C4-2B (cell line): ENCODE measurements at regions not wholly inside any gene's neighbourhood (a gene's known extent, or its start where the extent isn't known, plus 50 kb on each side); places are given as distances from the start of the nearest gene placed in this dataset.

Source experiments
- H3K27ac ChIP-seq: fragments of 450-650 bp; 2 replicates; pipeline ENCODE4 v1.5.1; 2017
- ZFX ChIP-seq: fragments of 450-650 bp; IDR thresholded peaks from 2 replicates; pipeline ENCODE4 v1.6.1; 2017
- TF ChIP-seq, protein P1 (sequence below): fragments of 450-650 bp; conservative IDR thresholded peaks from 2 replicates; pipeline ENCODE4 v1.5.1; 2017; ENCODE audit warnings: mild to moderate bottlenecking

DNA sequence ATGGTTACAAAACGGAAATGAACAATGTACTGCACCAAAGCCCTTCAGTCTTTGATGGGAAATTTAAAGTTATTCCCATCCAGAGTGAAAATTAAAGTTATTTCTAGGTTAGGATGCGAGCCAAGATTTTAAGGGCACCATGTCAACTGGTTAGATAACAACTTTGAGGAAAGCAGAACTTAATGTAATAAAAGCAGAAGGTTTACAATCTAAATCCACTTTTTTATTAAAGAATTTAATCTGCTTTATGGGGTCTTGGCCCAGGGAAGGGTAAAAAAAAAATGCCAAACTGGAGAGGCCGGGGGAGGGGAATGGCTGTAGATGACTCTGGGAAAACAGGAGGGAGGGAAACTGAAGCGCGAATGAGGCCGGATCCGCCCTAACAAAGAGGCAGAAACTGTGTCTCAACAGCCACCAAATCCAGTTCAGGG, 108.2 kb upstream of the ATF7IP start:
- H3K27ac ChIP-seq: peak overlapping the region; percentile 61
- TF ChIP-seq ZFX: no peak
- TF ChIP-seq, protein P1, sequence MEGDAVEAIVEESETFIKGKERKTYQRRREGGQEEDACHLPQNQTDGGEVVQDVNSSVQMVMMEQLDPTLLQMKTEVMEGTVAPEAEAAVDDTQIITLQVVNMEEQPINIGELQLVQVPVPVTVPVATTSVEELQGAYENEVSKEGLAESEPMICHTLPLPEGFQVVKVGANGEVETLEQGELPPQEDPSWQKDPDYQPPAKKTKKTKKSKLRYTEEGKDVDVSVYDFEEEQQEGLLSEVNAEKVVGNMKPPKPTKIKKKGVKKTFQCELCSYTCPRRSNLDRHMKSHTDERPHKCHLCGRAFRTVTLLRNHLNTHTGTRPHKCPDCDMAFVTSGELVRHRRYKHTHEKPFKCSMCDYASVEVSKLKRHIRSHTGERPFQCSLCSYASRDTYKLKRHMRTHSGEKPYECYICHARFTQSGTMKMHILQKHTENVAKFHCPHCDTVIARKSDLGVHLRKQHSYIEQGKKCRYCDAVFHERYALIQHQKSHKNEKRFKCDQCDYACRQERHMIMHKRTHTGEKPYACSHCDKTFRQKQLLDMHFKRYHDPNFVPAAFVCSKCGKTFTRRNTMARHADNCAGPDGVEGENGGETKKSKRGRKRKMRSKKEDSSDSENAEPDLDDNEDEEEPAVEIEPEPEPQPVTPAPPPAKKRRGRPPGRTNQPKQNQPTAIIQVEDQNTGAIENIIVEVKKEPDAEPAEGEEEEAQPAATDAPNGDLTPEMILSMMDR: no peak

DNA sequence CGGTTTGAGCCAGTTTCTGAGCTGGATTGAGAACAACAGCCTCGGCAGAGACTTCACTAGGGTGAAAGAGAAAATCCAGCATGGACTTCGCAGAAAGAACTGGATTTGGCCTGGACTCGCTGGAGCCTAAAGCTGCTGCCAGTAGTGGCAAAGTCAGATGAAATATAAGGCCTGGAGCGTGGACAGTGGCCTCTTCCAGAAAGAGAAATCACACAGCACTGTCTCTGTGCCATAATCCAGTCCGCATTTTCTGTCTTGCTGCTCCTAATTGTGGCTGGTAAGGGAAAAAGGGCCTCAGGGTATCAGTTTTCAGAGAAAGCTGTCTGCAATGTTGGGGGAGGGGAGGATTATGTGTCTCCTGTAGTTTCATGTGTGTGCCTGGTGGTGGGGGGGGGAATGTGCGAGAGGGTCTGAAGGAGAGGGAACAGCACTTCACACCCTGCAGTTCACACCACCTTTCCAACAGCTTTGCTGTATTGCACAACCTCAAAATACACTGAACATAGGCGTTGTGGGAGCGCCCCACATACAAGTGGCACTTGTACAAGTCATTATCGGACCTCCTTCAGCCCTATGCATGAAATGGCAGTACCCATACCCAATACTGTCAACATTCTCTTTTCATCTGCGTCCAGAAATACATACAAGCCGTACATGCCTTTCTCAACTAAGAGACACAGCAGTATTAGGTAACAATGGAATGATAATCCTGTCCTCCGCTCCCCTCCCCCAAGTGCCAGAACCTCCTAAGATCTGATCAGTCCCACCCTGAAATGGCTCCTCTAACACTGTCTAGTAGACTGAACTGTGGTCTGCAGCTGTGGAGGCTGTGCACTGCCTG, 107.5 kb upstream of the ATF7IP start:
- TF ChIP-seq, protein P1: no peak
- TF ChIP-seq ZFX: no peak

DNA sequence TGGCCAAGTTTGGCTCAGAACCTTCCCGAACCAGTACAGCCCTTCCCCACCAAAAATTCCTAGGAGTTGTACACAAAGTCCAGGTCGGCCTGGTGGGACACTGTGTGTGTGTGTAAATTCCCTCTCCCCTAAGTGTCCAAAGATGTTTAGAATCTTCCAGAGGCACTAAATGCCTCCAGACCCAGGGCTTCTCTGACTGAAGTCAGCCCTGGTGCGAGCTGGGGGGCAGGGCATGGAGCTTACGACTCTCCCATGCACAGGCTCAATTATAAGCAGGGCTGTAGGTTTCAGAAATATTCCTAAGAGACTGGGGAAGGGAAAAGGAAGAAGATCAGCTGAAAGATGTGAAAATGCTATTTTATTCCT, 106.9 kb upstream of the ATF7IP start:
- H3K27ac ChIP-seq: peak overlapping the region; percentile 61
- TF ChIP-seq, protein P1: no peak

More for the DNA sequence above, 107.5 kb upstream of the ATF7IP start:
- peak overlapping the region; percentile 61 for H3K27ac ChIP-seq

DNA sequence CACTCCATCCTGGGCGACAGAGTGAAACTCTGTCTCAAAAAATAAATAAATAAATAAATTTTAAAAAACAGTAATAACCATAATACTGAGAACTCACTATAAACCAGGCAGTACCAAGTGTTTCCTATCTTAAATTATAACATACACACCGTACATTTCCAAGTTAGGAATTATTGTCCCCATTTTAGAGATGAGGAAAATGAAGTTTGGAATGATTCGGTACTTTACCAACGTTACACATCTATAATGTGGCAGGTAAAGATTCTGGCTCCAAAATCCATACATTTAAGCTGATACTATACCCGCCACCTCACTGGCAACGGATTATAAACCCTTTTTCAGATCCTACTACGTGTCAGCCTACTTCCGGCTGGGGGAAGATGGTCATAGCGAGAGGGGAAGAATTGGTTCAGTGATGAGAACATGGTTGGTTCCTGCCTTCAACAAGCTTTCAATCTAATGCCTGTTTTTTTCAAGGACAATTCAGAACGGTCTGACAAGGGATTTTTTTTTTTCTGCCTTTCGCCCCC, 105.9 kb upstream of the ATF7IP start:
- H3K27ac ChIP-seq: no peak overlapping the region

DNA sequence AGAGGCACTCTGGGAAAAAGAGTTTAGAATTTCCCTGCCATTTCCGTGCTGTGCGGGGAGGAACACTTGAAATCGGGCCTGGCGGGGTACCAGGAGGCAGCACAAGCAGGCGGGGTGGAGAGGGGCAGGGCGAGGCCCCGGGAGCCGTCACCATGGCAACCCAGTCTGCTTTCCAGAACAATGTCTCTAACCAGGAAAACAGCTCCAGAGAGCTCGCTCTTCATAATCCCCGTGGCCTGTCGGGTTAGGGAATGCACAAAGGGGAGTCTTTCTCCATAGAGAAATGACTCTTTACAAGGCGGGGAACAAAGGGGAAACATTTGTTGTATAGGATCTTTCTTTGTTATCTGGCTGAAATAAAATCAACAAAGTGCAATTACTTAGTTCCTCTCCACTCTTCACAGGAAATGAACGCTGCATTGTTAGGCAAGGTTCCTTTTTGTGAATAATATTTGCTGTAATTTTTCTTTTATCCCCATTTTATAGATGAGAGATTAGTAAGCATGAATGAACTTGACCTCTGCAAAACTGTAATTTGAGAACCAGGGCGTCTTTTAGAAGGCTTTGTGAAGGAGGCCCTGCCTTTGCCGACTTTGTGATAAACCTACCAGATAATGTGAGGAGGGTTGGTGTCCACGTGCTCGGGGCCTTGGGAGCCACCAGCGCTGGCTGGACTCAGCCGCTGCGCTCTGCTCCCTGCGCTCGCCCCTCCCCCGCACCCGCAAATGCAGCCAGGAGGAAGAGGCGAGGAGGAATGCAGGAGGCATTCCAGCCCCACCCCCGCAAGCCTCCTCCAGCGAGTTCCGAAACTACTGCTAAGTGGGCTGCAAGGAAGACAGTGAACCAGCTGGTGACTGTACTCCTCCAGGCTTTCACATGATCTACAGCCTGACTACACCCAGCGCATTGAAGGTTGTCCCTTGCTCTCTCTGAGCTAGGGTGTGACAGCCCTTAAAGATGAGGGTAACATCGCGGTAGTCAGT, 105.2 kb upstream of the ATF7IP start:
- no peak overlapping the region for H3K27ac ChIP-seq
- TF ChIP-seq ZFX: no peak
- TF ChIP-seq, protein P1: no peak

More for the DNA sequence above, 105.9 kb upstream of the ATF7IP start:
- no peak for TF ChIP-seq ZFX
- TF ChIP-seq, protein P1: no peak

DNA sequence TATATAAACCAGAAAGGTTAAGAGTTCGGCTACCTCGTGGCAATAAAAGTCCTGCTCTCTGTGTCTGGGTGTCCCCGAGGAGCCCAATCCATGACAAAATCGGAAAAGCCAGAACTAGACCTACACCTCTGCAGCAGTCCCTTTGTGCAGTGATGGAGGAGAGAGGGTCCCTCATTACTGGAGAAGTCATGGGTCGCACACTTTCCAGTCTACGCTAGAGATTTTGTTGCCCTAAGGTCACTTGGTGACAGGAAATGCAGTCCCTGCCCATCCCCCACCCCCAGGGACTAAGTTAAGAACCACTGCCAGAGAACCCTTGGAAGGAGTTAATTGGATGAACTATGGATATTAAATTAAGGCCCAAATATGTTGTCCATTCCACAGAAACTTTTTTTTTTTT, 104.4 kb upstream of the ATF7IP start:
- TF ChIP-seq ZFX: no peak
- TF ChIP-seq, protein P1: no peak
- H3K27ac ChIP-seq: no peak overlapping the region
